OCI-LY3 (cell line): ENCODE measurements at regions not wholly inside any gene's neighbourhood (a gene's known extent, or its start where the extent isn't known, plus 50 kb on each side); places are given as distances from the start of the nearest gene placed in this dataset.

Experiments used
- CTCF ChIP-seq: fragments of 200-600, 300-600 bp; sonication (generic); IDR thresholded peaks from 2 replicates; pipeline ENCODE4 v1.5.1; 2014; ENCODE audit warnings: antibody characterized with exemption, low read length, low read depth
- EZH2phosphoT487 ChIP-seq: fragments of 200-600 bp; shearing (Covaris generic); IDR thresholded peaks from 2 replicates; pipeline ENCODE4 v1.6.1; 2018; ENCODE audit warnings: antibody characterized with exemption, mixed run types, low read depth

GRCh38 chr11:110779108-110779507, 66.9 kb upstream of the ARHGAP20 start:
- TF ChIP-seq CTCF (no peak), EZH2phosphoT487 (no peak)
